LNCAP (cell line): ENCODE measurements at regions not wholly inside any gene's neighbourhood (a gene's known extent, or its start where the extent isn't known, plus 50 kb on each side); places are given as distances from the start of the nearest gene placed in this dataset.

Experiments used
- CTCF ChIP-seq: fragments of 450-650 bp; IDR thresholded peaks from 2 replicates; pipeline ENCODE4 v1.5.1; 2017; ENCODE audit warnings: mild to moderate bottlenecking

GRCh38 chr15:54707805-54708752 lies 488.7 kb downstream of the RSL24D1 start:
- no peak for TF ChIP-seq CTCF

- no peak for TF ChIP-seq CTCF
These were observed 509.1 kb downstream of the RSL24D1 start for GRCh38 chr15:54687628-54688027.
